Activated CD4-positive, alpha-beta T cell treated with anti-CD3 and anti-CD28 coated beads for 4 hours (primary cell): ENCODE measurements at regions not wholly inside any gene's neighbourhood (a gene's known extent, or its start where the extent isn't known, plus 50 kb on each side); places are given as distances from the start of the nearest gene placed in this dataset.
"Not testable (repeated sequence)": the region's sequence is repeated elsewhere in the genome, so short reads cannot be mapped to it uniquely, and the experiment has no call there.

Source experiments
- DNase-seq, 2 donors: peaks; one replicate each; pipeline ENCODE4 v3.0.0-alpha.2; 2020

- not testable (repeated sequence) for DNase-seq
Observed at GRCh38 chr7:109647263-109647662, 1077.6 kb downstream of the DNAJB9 start.

GRCh38 chr7:109659261-109659660, 1089.6 kb downstream of the DNAJB9 start:
- DNase-seq: no peak

GRCh38 chr7:109660401-109660800, 1090.7 kb downstream of the DNAJB9 start:
- DNase-seq: no peak

- DNase-seq: no peak
Observed at GRCh38 chr7:109663806-109664205, 1094.1 kb downstream of the DNAJB9 start.

- not testable (repeated sequence) for DNase-seq
Observed at GRCh38 chr7:109687269-109687668, 1117.6 kb downstream of the DNAJB9 start.

GRCh38 chr7:109692613-109693012, 1122.9 kb downstream of the DNAJB9 start:
- not testable (repeated sequence) for DNase-seq

GRCh38 chr7:109694149-109695071, 1124.7 kb downstream of the DNAJB9 start:
- no peak for DNase-seq

GRCh38 chr7:109695419-109695818, 1125.7 kb downstream of the DNAJB9 start:
- DNase-seq: no peak

GRCh38 chr7:109696723-109697122, 1127.0 kb downstream of the DNAJB9 start:
- DNase-seq: no peak

- DNase-seq: no peak
Observed at GRCh38 chr7:109699661-109700060, 1130.0 kb downstream of the DNAJB9 start.

- DNase-seq: no peak
Observed at GRCh38 chr7:109713366-109713765, 1143.7 kb downstream of the DNAJB9 start.

GRCh38 chr7:109719359-109719758, 1149.7 kb downstream of the DNAJB9 start:
- DNase-seq: not testable (repeated sequence)

- DNase-seq: no peak
Observed at GRCh38 chr7:109734601-109735000, 1164.9 kb downstream of the DNAJB9 start.

- DNase-seq: no peak
Observed at GRCh38 chr7:109735881-109736280, 1166.2 kb downstream of the DNAJB9 start.

- DNase-seq: no peak
Observed at GRCh38 chr7:109745677-109746410, 1176.2 kb downstream of the DNAJB9 start.

GRCh38 chr7:109751241-109751640, 1181.6 kb downstream of the DNAJB9 start:
- DNase-seq: no peak

- DNase-seq: no peak
Observed at GRCh38 chr7:109752068-109752467, 1182.4 kb downstream of the DNAJB9 start.

GRCh38 chr7:109757713-109758112, 1188.0 kb downstream of the DNAJB9 start:
- no peak for DNase-seq

GRCh38 chr7:109763611-109764010, 1193.9 kb downstream of the DNAJB9 start:
- no peak for DNase-seq

- no peak for DNase-seq
Observed at GRCh38 chr7:109772161-109772560, 1202.5 kb downstream of the DNAJB9 start.

GRCh38 chr7:109782806-109783205, 1213.1 kb downstream of the DNAJB9 start:
- no peak for DNase-seq

GRCh38 chr7:109806548-109806947, 1236.9 kb downstream of the DNAJB9 start:
- DNase-seq: no peak

GRCh38 chr7:109821156-109821555, 1251.5 kb downstream of the DNAJB9 start:
- DNase-seq: no peak

GRCh38 chr7:109834851-109835250, 1256.1 kb upstream of the LRRN3 start:
- no peak for DNase-seq
